BE2C (cell line): ENCODE measurements at regions not wholly inside any gene's neighbourhood (a gene's known extent, or its start where the extent isn't known, plus 50 kb on each side); places are given as distances from the start of the nearest gene placed in this dataset.

Experiments
- DNase-seq: peaks from one replicate; pipeline ENCODE4 v3.0.0-alpha.2; 2020
- H3K27me3 ChIP-seq: fragments of 250-450 bp; sonication (Bioruptor Pico); 2 replicates; pipeline ENCODE4 v1.5.1; 2020; ENCODE audit warnings: mild to moderate bottlenecking
- H3K36me3 ChIP-seq: fragments of 250-450 bp; sonication (Bioruptor Pico); 2 replicates; pipeline ENCODE4 v1.5.1; 2020; ENCODE audit warnings: mild to moderate bottlenecking
- H3K4me1 ChIP-seq: fragments of 250-450 bp; sonication (Bioruptor Pico); 2 replicates; pipeline ENCODE4 v1.5.1; 2020
- H3K4me3 ChIP-seq: 2 replicates; pipeline ENCODE4 v1.5.1; 2011; ENCODE audit warnings: low read depth, low read length
- H3K9me3 ChIP-seq: fragments of 250-450 bp; sonication (Bioruptor Pico); 2 replicates; pipeline ENCODE4 v1.5.1; 2020
- TF ChIP-seq, protein P1 (sequence below): IDR thresholded peaks from 2 replicates; pipeline ENCODE4 v1.5.1; 2012; ENCODE audit warnings: mild to moderate bottlenecking, low read depth, low read length

DNA sequence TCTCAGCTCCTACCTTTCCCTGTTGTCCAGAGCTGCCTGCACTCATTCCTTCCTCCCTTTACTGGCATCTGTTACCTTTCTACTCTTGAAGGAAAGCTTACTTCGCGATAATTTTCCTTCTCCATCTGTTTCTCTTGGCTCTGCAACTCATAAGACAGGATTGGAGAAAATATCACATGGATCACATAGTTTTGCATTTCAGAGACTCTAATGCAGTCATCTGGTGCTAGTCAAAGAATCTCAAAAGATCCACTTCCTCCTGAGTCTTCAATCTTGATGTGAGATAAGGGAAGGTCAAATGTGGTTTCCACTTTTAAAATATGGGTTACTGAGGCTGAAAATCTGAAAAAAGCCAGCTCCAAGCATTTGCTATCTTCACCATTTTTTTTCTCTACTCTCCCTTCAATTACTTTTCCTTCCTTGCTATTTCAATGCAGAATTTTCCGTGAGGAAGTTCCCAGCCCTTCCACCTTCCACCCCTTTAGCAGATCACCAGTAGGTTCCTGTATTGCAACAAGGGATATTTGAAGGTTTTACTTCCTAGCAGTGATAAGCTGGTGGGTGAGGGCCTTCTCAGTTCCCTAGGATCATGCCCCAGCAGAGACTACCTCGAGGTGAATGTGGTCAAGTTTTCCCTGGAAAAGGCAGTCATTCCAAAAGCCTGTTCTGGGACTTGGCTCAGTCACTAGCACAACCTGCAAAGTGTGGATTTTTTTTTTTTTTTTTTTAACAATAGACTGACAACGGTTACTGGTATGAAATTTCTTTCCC lies 62.8 kb upstream of the LRRC1 start:
- no peaks in the 10 kb centered on the region for H3K4me1 ChIP-seq
- H3K4me3 ChIP-seq = no peak overlapping the region
- H3K9me3 ChIP-seq = no peaks in the 10 kb centered on the region
- DNase-seq = no peak
- no peaks in the 10 kb centered on the region for H3K36me3 ChIP-seq
- no peaks in the 10 kb centered on the region for H3K27me3 ChIP-seq
- TF ChIP-seq, protein P1, sequence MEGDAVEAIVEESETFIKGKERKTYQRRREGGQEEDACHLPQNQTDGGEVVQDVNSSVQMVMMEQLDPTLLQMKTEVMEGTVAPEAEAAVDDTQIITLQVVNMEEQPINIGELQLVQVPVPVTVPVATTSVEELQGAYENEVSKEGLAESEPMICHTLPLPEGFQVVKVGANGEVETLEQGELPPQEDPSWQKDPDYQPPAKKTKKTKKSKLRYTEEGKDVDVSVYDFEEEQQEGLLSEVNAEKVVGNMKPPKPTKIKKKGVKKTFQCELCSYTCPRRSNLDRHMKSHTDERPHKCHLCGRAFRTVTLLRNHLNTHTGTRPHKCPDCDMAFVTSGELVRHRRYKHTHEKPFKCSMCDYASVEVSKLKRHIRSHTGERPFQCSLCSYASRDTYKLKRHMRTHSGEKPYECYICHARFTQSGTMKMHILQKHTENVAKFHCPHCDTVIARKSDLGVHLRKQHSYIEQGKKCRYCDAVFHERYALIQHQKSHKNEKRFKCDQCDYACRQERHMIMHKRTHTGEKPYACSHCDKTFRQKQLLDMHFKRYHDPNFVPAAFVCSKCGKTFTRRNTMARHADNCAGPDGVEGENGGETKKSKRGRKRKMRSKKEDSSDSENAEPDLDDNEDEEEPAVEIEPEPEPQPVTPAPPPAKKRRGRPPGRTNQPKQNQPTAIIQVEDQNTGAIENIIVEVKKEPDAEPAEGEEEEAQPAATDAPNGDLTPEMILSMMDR = no peak

DNA sequence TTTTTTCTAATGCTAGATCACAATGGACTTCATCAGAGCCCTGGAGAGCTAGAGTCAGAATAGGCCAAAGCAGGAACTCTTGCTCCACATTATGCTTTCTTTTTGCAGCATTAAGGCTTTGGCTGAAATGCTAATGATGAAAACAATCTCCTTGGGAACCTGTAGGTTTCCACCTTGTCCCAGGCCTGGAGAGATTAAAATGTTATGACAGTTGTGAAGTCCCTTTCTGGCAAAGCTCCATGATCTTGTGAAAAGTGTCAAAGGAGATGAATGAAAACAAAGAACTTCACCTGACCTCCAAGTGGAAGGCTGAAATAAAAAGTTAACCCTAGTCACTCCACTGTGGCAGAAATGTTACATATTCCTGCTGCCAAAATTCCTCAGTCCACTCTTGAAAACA lies 64.0 kb upstream of the LRRC1 start:
- Histone ChIP-seq H3K4me3 (no peak overlapping the region), H3K36me3 (no peaks in the 10 kb centered on the region), H3K27me3 (no peaks in the 10 kb centered on the region), H3K9me3 (no peaks in the 10 kb centered on the region), H3K4me1 (no peaks in the 10 kb centered on the region)
- TF ChIP-seq, protein P1 = no peak
- DNase-seq = no peak

DNA sequence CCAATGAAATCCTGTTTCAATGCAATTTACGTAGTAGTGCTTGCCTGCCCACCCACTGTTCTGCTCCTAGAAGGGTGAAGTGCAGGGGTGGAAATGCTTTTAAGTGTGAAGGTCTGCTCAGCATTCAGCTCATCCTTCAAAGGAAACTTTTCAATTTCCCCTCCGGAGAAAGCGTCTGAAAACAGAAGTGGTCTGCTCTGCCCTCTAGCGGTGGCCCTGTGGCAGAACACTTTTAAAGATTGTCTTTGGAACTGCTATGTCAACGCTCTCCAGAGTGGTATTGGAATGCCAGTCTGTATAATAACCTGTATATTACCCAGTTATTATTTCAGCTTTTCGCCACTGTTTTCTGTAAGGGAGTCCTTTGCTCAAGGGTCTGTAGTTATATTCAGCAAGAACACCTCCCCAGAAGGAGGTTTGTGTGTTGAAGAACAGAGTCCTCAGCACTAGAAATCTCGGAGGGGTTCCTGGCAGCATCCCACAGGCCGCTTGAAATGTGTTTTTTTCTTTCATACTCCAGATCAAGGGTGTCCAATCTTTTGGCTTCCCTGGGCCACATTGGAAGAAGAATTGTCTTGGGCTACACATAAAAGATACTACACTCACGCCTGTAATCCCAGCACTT lies 63.1 kb upstream of the KLHL31 start:
- TF ChIP-seq, protein P1 = peak; percentile 96

DNA sequence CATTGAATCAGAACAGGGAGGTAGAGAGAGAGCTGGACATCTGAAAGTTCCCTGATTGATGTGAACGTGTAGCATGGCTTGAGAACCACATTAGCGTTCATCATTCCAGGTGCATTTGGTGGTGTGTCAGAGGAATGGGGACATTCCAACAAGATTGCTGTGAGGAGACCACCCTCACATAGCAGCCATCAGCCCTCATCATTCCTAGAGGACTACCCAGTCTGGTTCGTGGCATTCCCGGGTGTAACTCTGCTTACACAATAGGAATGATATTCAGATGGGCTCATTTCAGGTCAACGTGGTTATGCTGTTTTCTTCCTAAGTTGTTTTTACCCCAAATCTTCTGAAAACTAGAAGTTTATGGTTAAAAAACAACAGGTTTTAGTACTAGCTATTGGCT lies 62.2 kb upstream of the KLHL31 start:
- no peak for DNase-seq
- no peaks in the 10 kb centered on the region for H3K4me1 ChIP-seq
- no peak overlapping the region for H3K4me3 ChIP-seq
- no peaks in the 10 kb centered on the region for H3K9me3 ChIP-seq
- TF ChIP-seq, protein P1 = no peak
- no peaks in the 10 kb centered on the region for H3K36me3 ChIP-seq
- H3K27me3 ChIP-seq = peaks cover 5% of the 10 kb centered on the region

More for the DNA sequence above, 63.1 kb upstream of the KLHL31 start:
- Histone ChIP-seq H3K4me1 (no peaks in the 10 kb centered on the region), H3K9me3 (no peaks in the 10 kb centered on the region), H3K4me3 (no peak overlapping the region), H3K27me3 (peaks cover 5% of the 10 kb centered on the region), H3K36me3 (no peaks in the 10 kb centered on the region)
- DNase-seq = peak; percentile 51

DNA sequence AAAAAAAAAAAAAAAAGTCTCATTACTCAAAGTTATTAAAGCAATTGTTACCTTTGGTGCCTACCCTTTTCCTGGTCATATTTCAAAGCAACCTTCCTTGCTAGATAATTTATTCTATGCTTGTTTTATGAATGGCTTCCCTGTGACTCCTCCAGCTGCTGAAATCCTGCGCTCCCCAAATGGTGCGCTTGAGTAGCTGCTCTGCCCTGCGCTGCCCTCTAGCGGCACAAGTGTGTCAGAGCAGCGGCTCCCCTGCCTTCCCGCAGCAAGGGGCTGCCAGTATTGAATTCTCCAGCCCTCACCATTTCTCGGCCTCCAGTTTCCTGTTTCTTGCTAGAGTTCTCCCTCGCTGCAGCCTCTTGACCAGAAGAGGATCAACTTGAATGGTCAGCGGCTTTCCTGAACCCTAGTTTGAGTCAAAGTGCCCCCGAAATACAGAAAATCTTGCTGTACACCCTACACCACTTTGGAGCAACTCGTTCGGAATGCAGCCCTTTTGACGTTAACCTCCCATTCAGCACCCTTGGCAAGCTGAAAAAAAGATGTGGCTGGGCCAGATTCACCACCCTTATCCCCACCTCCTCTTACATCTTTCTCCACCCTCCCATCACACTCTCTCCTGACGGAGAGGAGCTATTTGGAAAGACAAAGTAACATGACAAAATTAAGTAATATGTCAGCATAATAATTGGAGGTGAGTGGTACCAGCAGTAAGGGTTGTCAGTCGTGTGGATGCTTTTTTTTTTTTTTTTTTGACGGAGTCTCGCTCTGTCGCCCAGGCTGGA lies 60.4 kb upstream of the KLHL31 start:
- H3K9me3 ChIP-seq = no peaks in the 10 kb centered on the region
- no peaks in the 10 kb centered on the region for H3K36me3 ChIP-seq
- no peak overlapping the region for H3K4me3 ChIP-seq
- DNase-seq = peak; percentile 76
- no peaks in the 10 kb centered on the region for H3K4me1 ChIP-seq
- peaks cover 5% of the 10 kb centered on the region for H3K27me3 ChIP-seq
- TF ChIP-seq, protein P1 = peak; percentile 95
